NCI-H446 (cell line): ENCODE measurements at regions not wholly inside any gene's neighbourhood (a gene's known extent, or its start where the extent isn't known, plus 50 kb on each side); places are given as distances from the start of the nearest gene placed in this dataset.

Source experiments
- DNase-seq, 2 experiments: peaks; one replicate each; lab custom pipeline; 2025; lab: John Stamatoyannopoulos, UW

DNA sequence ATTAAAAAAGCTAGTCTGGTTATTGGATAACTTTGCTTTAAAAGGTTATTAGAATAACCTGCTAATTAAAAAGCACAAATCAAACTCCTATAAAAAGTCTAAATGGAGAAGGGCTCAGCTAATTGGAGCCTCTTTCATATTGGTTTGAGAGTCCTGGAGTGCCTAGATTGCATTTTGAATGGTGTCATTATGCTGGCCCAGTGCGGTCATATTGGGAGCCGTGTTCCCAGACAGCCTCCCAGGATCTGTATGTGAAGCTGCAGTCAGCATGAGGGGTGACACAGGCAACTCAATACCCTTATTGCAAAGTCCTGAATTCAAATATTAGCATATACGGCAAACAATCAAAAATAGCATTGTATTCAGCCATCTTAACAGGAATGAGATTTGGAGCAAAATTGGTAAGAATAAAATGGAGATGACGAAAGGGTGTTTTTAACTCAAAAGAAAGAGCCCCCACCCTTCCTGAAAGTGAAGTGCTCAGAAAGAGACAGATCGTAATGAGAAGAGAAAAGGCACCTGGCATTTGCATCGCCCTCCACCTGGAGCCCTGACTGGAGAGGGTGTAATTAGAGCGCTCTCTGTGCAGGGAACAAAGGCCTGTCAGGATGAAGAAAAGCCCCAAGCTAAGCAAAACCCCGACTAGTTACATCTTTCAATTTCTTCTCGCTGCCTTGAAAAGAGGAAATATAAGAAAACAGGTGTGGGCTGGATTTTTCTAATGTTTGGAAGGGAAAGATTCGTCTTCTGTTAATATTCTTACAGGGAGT lies 621.0 kb upstream of the ADAMTS16 start:
- no peak for DNase-seq

DNA sequence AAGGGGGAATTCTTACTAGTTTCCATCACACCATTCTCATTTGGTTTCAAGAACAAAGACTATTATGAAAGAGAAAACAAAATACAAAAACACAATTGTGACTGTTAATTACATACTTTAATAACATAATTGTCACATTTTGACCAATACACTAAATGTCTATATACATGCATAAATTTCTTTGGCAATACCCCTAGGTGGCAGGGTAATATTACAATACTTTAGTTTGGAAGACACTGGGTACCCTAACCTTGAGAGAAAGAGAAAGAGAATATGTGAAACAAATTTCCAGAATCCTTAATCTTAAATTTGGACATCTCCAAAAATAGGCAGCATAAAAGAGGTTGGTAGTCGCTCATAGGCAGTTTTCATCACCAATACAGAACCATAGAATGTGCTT lies 619.6 kb upstream of the ADAMTS16 start:
- no peak for DNase-seq

- DNase-seq = no peak
Measured at GRCh38 chr5:4523038-4523437, 617.1 kb upstream of the ADAMTS16 start.

GRCh38 chr5:4531756-4532704 lies 608.1 kb upstream of the ADAMTS16 start:
- no peak for DNase-seq

GRCh38 chr5:4532705-4533080 lies 607.4 kb upstream of the ADAMTS16 start:
- DNase-seq = no peak

DNA sequence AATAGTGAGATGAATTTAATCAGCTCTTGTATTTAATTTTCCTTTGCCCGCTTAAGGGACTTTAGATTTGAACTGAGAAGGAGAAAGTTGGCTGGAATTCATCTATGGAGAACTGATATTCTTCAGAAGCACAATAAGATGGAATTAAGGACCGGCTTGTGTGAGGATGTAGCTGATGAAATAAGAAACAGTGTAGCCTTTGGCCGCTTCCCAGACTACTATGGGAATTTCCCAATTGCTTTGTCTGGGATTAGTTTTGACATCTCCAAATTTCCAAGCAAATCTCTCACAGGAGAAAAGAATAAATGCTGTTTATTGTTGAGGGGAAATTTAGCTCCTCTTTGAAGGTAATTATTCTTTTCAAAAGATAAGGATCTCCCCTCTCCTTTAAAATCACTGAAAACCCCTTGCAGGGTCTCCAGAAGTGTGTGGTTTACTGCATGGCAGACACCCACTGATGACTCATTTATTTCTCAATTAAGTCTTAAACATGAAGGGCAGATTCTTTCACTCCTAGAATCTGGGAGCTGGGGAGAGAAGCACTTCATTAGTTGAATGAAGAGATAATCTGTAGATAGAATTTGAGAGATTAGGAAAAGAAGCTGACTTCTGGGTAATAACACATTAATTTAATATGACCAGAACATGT lies 606.5 kb upstream of the ADAMTS16 start:
- DNase-seq = no peak

DNA sequence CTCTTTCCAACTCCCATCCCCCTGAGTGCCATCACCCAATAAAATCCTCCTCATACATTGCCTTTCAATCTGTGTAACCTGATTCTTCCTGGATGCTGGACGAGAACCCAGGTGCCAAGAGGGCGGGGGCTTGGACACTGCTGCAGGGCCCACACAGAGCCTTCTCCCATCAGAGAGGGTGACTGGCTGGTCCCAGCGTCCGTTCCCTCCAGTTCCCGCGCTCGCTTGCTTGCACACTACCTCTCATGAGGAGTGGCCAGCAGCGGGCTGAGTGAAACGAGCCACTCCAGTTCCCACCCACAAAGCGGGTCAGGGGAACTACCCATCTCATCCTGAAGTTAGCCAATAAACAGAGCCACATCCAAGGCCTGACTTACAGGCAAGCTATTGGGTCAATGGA lies 602.6 kb upstream of the ADAMTS16 start:
- no peak for DNase-seq

DNA sequence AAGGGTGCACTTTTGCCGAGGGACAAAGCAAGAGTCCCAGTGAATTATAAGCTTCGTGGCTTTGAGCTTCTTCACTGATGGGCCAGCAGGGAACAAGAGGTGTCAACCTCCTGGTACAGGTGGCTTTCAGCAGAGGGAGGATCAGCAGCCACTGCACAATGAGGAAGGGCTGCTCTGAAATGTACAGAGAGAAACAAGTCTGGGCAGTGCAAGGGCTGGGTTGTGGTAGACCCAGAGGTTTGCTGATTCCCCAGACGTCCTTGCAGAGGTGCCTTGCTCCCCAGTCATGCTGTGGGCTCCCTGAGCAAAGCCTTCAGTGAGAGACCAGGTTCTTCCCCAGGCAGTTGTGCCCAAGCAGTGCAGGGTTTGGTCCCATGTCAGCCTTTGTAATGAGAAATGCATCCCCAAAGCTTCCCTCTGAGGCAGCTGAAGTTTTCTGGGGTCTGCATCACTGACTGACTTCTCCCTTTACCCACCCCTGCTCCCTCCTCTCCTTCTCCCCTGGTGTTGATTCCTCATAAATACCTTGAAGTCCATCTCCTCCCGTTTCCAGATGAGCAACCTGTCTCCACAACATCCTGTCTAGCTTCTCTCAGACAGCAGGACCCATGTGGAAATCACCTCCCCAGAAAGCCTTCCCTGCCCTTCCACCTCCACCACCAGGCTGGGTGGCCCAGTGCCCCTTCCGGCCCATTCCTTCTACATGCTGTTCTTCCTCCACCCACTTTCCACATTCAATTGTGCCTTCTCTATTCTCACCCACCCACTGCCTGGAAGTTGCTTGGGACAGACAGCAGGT lies 599.6 kb upstream of the ADAMTS16 start:
- DNase-seq = no peak

DNA sequence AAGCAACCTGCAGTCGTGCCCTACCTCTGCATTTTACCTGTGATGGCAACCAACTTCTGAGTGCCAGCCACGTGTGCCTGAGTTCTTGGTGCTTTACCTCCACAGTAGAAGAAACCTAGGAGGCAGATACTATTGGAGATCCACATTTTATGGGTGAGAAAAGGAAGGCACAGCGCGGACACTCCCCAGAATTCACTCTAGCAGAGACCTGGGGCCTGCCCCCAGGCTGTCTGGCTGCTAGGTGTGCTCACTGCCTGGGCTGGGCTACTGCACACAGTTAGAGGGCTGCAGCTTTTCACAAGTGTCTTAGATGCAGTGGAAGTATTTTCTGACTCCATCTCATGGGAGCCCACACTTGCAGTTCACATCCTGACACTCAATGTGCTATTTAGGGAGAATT lies 598.8 kb upstream of the ADAMTS16 start:
- no peak for DNase-seq

GRCh38 chr5:4542145-4542778 lies 597.9 kb upstream of the ADAMTS16 start:
- DNase-seq = no peak

- no peak for DNase-seq
Measured at GRCh38 chr5:4544049-4544670, 596.0 kb upstream of the ADAMTS16 start.

DNA sequence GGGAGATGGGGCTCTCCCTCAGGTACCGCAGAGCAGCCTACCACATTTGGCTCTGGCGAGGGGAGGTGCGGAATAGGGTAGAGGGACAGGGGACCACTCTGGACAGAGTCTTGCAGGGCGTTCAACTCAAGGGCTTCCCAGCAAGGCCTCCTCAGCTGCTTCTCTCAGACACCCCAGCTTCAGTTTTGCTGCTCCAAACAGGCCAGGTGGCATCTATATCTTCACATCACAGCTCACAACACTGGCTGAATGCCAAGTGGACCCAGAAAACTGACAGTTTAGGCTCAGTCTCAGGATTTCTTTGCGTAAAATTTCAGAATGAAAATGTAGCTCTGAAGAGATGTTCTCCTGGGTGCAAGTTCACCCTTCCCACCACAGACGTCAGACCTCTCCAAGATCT lies 592.6 kb upstream of the ADAMTS16 start:
- DNase-seq = no peak

DNA sequence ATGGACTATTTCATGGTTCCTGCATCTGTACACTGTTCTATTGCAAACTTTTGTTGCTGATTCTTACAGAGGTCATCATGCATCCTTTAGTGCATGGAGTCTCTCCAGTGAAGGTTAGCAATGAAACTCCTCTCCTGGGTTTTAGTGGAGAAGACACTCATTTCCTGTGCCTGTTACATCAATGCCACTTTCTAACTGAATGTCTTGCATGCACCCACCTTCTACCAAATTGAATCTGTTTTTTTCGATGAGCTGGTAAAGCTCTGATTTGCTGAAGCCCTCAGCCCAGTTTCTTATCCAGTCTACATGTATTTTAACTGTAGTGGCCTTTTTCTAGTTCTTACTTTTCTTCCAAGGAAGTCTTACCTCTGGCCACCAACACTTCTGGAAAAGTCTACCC lies 591.8 kb upstream of the ADAMTS16 start:
- DNase-seq = no peak

GRCh38 chr5:4549351-4549750 lies 590.8 kb upstream of the ADAMTS16 start:
- no peak for DNase-seq

DNA sequence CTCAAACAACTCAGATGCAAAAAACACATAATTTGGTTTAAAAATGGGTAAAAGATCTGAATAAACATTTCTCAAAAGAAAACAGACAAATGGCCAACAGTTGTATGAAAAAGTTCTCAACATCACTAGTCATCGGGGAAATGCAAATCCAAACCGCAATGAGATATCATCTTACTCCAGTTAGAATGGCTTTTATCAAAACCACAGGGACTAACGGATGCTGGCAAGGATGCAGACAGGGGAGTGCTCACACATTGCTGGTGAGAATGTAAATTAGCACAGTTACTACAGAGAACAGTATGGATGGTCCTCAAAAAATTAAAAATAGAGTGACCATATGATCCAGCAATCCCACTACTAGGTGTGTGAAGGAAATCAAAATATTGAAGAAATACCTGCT lies 589.1 kb upstream of the ADAMTS16 start:
- DNase-seq = no peak

DNA sequence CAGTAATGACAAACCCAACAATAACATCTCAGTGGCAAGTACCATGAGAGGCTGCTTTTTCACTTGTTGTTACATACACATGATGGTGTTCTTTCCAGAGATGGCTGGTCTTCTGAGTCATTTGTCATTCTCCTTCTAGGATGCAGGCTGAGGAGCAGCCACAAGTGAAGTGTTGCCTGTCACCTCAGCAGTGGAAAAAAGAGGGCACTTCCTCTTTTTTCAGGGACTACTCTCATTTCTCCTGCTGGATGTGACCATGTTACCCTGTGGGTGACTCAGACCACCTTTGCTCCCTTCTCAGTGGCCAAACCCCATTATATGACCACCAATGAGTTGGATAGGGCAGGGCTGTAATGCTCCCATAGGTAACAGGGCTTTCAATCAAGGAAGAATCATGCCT lies 587.0 kb upstream of the ADAMTS16 start:
- DNase-seq = no peak

GRCh38 chr5:4553978-4554377 lies 586.2 kb upstream of the ADAMTS16 start:
- DNase-seq = no peak

DNA sequence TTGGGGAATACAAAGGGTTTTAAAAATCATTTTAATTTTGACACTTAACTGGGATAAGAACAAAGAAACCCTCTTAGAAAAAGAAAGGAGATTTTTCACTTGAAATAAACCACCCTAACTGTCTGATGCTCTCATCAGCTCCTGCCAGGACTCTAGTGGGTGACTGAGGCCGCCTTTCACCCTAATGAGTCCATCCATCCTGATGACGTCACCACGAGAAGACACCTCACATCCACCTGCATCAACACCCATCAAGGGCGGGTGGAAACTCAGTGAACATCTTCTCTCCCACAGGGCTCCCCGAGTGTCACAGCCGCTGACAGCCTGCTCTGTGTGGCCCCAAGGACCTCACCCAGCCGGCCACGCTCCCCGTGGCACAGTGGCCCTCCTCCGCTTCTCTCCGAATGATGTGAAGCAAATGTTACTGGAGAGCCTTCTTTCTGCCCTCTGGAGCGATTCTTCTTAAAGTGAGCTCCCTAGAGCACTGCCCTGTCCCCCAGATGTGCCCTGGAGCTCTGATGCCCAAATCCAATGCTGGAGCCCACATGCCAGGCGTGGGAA lies 584.3 kb upstream of the ADAMTS16 start:
- DNase-seq = no peak

- DNase-seq = no peak
Measured at GRCh38 chr5:4561403-4561802, 578.7 kb upstream of the ADAMTS16 start.

DNA sequence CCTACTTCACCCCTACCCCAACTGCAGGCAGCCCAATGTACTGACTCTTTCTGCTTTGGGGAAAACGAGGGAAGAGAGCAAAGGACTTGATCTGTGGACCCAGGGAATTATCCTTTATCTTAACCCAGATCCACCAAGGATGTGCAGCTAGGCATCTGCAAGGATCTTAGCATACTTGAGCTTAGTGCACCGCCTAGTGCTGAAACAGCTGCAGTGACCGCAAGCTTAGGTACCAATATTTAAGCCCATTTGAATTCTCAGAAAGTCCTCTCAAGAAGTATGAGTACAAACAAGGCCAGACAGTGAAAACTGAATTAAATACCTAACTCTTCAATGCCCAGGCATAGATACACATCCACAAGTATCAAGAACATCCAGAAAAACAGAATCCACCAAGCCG lies 576.7 kb upstream of the ADAMTS16 start:
- peak in 1 of 2 experiments; percentile 8 for DNase-seq
